Fibroblast of mammary gland (primary cell): ENCODE measurements at regions not wholly inside any gene's neighbourhood (a gene's known extent, or its start where the extent isn't known, plus 50 kb on each side); places are given as distances from the start of the nearest gene placed in this dataset.

Source experiments
- DNase-seq: peaks from one replicate; pipeline ENCODE4 v3.0.0-alpha.2; 2010; ENCODE audit warnings: low read depth
- H3K4me3 ChIP-seq: 2 replicates; pipeline ENCODE4 v1.5.1; 2011; ENCODE audit warnings: low read depth, mild to moderate bottlenecking, low read length, moderate library complexity; ENCODE audit not compliant: control insufficient read depth
- CTCF ChIP-seq: conservative IDR thresholded peaks from 2 replicates; pipeline ENCODE4 v1.5.1; 2011; ENCODE audit warnings: low read depth, low read length, inconsistent platforms; ENCODE audit not compliant: control insufficient read depth, insufficient read depth

GRCh38 chr18:2303517-2304238, 267.6 kb downstream of the METTL4 start:
- peak; percentile 64 for DNase-seq
- H3K4me3 ChIP-seq: no peak overlapping the region
- no peak for TF ChIP-seq CTCF

- no peak overlapping the region for H3K4me3 ChIP-seq
- TF ChIP-seq CTCF: no peak
- DNase-seq: peak; percentile 18
Measured at GRCh38 chr18:2304378-2305175, 266.7 kb downstream of the METTL4 start.

- peak; percentile 47 for DNase-seq
- no peak overlapping the region for H3K4me3 ChIP-seq
- TF ChIP-seq CTCF: no peak
Measured at GRCh38 chr18:2306606-2307005, 264.7 kb downstream of the METTL4 start.

- DNase-seq: no peak
- no peak for TF ChIP-seq CTCF
Measured at GRCh38 chr18:2310886-2311285, 260.4 kb downstream of the METTL4 start.

GRCh38 chr18:2312440-2312839, 258.9 kb downstream of the METTL4 start:
- TF ChIP-seq CTCF: no peak
- H3K4me3 ChIP-seq: no peak overlapping the region
- DNase-seq: no peak

More at GRCh38 chr18:2310886-2311285, 260.4 kb downstream of the METTL4 start:
- H3K4me3 ChIP-seq: no peak overlapping the region

GRCh38 chr18:2313332-2313731, 258.0 kb downstream of the METTL4 start:
- no peak for TF ChIP-seq CTCF
- DNase-seq: no peak
- no peak overlapping the region for H3K4me3 ChIP-seq
